ENCODE measurements at regions not wholly inside any gene's neighbourhood (a gene's known extent, or its start where the extent isn't known, plus 50 kb on each side); places are given as distances from the start of the nearest gene placed in this dataset.

DNA sequence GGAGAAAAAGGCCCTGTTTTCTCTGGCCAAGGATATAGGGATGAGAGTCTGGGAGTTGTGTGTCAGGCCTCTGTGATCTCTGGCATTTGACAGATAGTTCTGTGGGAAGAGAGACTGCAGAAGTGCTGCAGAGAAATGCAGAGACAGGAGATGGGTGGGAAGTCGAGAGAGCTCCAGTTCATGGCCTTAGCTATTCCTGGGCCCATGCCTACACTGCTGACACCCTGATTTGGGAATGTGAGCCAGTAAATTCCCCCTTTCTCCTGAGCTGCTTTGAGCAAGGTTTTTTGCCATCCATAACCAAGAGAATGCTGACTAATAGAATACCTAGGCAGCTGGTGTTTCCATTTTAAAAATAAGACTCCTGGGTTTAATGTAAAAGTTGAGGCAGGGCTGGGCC is 59.3 kb downstream of the EBLN2 start:
- TF ChIP-seq CTCF (IDR thresholded peaks at IDR 0.05), result no peak
- intact Hi-C loops (cut with micrococcal nuclease), result no loop called here
- no peaks in the 10 kb centered on the region for H3K9me3 Mint-ChIP-seq
- H3K4me1 Mint-ChIP-seq, result no peaks in the 10 kb centered on the region
- no peak overlapping the region for H3K4me3 ChIP-seq (ENCODE audit: low read length)
- DNase-seq, result no peak
- H3K4me3 Mint-ChIP-seq, result no peak overlapping the region
- H3K27ac ChIP-seq (ENCODE audit: low read length), result no peak overlapping the region
- no peaks in the 10 kb centered on the region for H3K36me3 ChIP-seq (ENCODE audit: control insufficient read depth, insufficient read depth, low read length)
- no peaks in the 10 kb centered on the region for H3K27me3 ChIP-seq (ENCODE audit: control insufficient read depth, insufficient read depth, low read length)
- H3K9me3 ChIP-seq (ENCODE audit: control insufficient read depth, insufficient read depth, low read length), result no peaks in the 10 kb centered on the region
- H3K27me3 Mint-ChIP-seq (ENCODE audit: low read depth in 2 of 2), result peaks cover 0 to 3% of the 10 kb centered on the region in 2 donors
- H3K27ac Mint-ChIP-seq, result no peak overlapping the region
- H3K4me1 ChIP-seq (ENCODE audit: control insufficient read depth, insufficient read depth, low read length), result no peaks in the 10 kb centered on the region
- 70% methylated on average over 1 of the region's 1 CpG for WGBS (ENCODE audit: insufficient coverage)
- no peaks in the 10 kb centered on the region for H3K36me3 Mint-ChIP-seq
- no peak for ATAC-seq

GRCh38 chr3:73121669-73122331 is 60.3 kb downstream of the EBLN2 start:
- no peak overlapping the region for H3K27ac Mint-ChIP-seq
- no peaks in the 10 kb centered on the region for H3K9me3 Mint-ChIP-seq
- no peaks in the 10 kb centered on the region for H3K36me3 Mint-ChIP-seq
- DNase-seq (no peak), ATAC-seq (no peak)
- 74% methylated on average over 2 of the region's 2 CpGs for WGBS (ENCODE audit: insufficient coverage)
- H3K4me1 Mint-ChIP-seq, result no peaks in the 10 kb centered on the region
- Histone ChIP-seq H3K4me3 (ENCODE audit: low read length) (no peak overlapping the region), H3K27ac (ENCODE audit: low read length) (no peak overlapping the region), H3K4me1 (ENCODE audit: control insufficient read depth, insufficient read depth, low read length) (no peaks in the 10 kb centered on the region), H3K9me3 (ENCODE audit: control insufficient read depth, insufficient read depth, low read length) (no peaks in the 10 kb centered on the region), H3K36me3 (ENCODE audit: control insufficient read depth, insufficient read depth, low read length) (no peaks in the 10 kb centered on the region), H3K27me3 (ENCODE audit: control insufficient read depth, insufficient read depth, low read length) (no peaks in the 10 kb centered on the region)
- no peak overlapping the region for H3K4me3 Mint-ChIP-seq
- peaks cover 0 to 4% of the 10 kb centered on the region in 2 donors for H3K27me3 Mint-ChIP-seq (ENCODE audit: low read depth in 2 of 2)
- intact Hi-C loops (cut with micrococcal nuclease), result no loop called here
- TF ChIP-seq CTCF (IDR thresholded peaks at IDR 0.05), result no peak

DNA sequence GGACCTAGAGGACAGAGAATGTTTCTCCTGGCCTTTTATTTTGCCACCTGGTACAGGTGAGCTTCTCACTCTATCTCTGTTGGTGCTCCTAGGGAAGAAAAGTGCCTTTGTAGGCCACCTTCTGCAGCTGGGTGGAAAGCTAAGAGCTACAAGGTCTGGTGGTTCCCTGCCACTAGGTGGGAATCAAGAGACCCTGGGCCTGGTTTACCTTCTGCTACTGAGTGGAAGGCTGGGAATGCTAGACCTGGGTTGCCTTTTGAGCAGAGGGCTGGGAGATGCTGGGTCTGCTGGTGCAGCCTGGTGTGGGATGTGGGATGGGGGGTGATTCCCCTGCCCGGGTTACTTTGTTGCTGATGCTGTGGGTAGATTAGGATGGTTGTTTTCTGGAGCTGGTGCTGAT is 72.6 kb downstream of the EBLN2 start:
- Histone ChIP-seq H3K4me3 (ENCODE audit: low read length) (no peak overlapping the region), H3K4me1 (ENCODE audit: control insufficient read depth, insufficient read depth, low read length) (no peaks in the 10 kb centered on the region), H3K27ac (ENCODE audit: low read length) (no peak overlapping the region), H3K9me3 (ENCODE audit: control insufficient read depth, insufficient read depth, low read length) (peaks cover 6% of the 10 kb centered on the region), H3K36me3 (ENCODE audit: control insufficient read depth, insufficient read depth, low read length) (no peaks in the 10 kb centered on the region), H3K27me3 (ENCODE audit: control insufficient read depth, insufficient read depth, low read length) (no peaks in the 10 kb centered on the region)
- peaks cover 0 to 5% of the 10 kb centered on the region in 2 donors for H3K9me3 Mint-ChIP-seq
- no peak overlapping the region for H3K4me3 Mint-ChIP-seq
- no peaks in the 10 kb centered on the region for H3K4me1 Mint-ChIP-seq
- WGBS (ENCODE audit: insufficient coverage), result 71% methylated on average over 1 of the region's 1 CpG
- intact Hi-C loops (cut with micrococcal nuclease), result no loop called here
- DNase-seq (no peak), ATAC-seq (no peak)
- no peak overlapping the region for H3K27ac Mint-ChIP-seq
- H3K27me3 Mint-ChIP-seq (ENCODE audit: low read depth in 2 of 2), result peaks cover 5 to 23% of the 10 kb centered on the region in 2 donors
- H3K36me3 Mint-ChIP-seq, result no peaks in the 10 kb centered on the region
- TF ChIP-seq CTCF (IDR thresholded peaks at IDR 0.05), result no peak

- H3K4me1 Mint-ChIP-seq, result no peaks in the 10 kb centered on the region
- no peak overlapping the region for H3K4me3 ChIP-seq (ENCODE audit: low read length)
Observed at GRCh38 chr3:73136941-73137340, 75.5 kb downstream of the EBLN2 start.

More at GRCh38 chr3:73136941-73137340, 75.5 kb downstream of the EBLN2 start:
- Mint-ChIP-seq H3K4me3 (no peak overlapping the region), H3K9me3 (peaks cover 0 to 5% of the 10 kb centered on the region in 2 donors), H3K27me3 (ENCODE audit: low read depth in 2 of 2) (peaks cover 2 to 12% of the 10 kb centered on the region in 2 donors), H3K27ac (no peak overlapping the region), H3K36me3 (no peaks in the 10 kb centered on the region)
- Histone ChIP-seq H3K4me1 (ENCODE audit: control insufficient read depth, insufficient read depth, low read length) (no peaks in the 10 kb centered on the region), H3K36me3 (ENCODE audit: control insufficient read depth, insufficient read depth, low read length) (no peaks in the 10 kb centered on the region), H3K9me3 (ENCODE audit: control insufficient read depth, insufficient read depth, low read length) (peaks cover 6% of the 10 kb centered on the region), H3K27me3 (ENCODE audit: control insufficient read depth, insufficient read depth, low read length) (no peaks in the 10 kb centered on the region), H3K27ac (ENCODE audit: low read length) (no peak overlapping the region)
- ATAC-seq (no peak), DNase-seq (no peak)
- TF ChIP-seq CTCF (IDR thresholded peaks at IDR 0.05), result no peak
- WGBS (ENCODE audit: insufficient coverage), result 88% methylated on average over 4 of the region's 6 CpGs
- intact Hi-C loops (cut with micrococcal nuclease), result no loop called here
